ENCODE measurements at regions not wholly inside any gene's neighbourhood (a gene's known extent, or its start where the extent isn't known, plus 50 kb on each side); places are given as distances from the start of the nearest gene placed in this dataset.

DNA sequence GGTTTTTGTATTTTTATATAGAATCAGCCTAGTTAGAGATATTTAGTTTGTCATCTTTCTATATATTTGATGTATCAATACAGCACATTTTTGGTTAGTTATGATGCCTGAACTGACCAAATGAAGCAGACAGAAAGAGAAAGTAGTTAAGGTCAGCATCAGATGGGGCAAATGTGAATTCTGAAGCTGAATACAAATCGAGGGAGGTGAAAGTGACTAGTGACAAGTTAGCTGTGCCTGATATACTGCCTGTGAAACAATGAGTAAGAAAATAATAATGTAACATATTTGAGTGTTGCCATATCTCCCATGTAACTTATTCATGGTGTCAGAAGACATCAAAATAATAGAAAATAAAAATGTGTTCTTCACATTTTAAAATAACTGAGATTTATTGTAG, 680.3 kb upstream of the SEMA6D start:
- no peaks in the 10 kb centered on the region for H3K9me3 ChIP-seq (ENCODE audit: control extremely low read depth in 1 of 3, control insufficient read depth in 2 of 3, insufficient read depth in 1 of 3, low read length in 2 of 3)
- no peaks in the 10 kb centered on the region for H3K27me3 ChIP-seq (replicated peaks in 1 of 4; ENCODE audit: control extremely low read depth in 1 of 4, control insufficient read depth in 3 of 4, insufficient read depth in 4 of 4, low read length in 3 of 4)
- WGBS (ENCODE audit: insufficient coverage), result no CpG with 5 or more reads among the region's 1 CpG
- ChIA-PET CTCF (no interaction called here), POLR2A (no interaction called here)
- H2AFZ ChIP-seq (ENCODE audit: insufficient read depth, low read depth, low read length, poor library complexity, severe bottlenecking), result no peak overlapping the region
- TF ChIP-seq, protein P1, sequence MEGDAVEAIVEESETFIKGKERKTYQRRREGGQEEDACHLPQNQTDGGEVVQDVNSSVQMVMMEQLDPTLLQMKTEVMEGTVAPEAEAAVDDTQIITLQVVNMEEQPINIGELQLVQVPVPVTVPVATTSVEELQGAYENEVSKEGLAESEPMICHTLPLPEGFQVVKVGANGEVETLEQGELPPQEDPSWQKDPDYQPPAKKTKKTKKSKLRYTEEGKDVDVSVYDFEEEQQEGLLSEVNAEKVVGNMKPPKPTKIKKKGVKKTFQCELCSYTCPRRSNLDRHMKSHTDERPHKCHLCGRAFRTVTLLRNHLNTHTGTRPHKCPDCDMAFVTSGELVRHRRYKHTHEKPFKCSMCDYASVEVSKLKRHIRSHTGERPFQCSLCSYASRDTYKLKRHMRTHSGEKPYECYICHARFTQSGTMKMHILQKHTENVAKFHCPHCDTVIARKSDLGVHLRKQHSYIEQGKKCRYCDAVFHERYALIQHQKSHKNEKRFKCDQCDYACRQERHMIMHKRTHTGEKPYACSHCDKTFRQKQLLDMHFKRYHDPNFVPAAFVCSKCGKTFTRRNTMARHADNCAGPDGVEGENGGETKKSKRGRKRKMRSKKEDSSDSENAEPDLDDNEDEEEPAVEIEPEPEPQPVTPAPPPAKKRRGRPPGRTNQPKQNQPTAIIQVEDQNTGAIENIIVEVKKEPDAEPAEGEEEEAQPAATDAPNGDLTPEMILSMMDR (IDR thresholded peaks at IDR 0.05), result no peak
- TF ChIP-seq EZH2 (IDR thresholded peaks at IDR 0.05; ENCODE audit: borderline replicate concordance, insufficient read depth, low read depth, low read length, poor library complexity, severe bottlenecking), result no peak
- no peaks in the 10 kb centered on the region for H3K9me3 Mint-ChIP-seq (ENCODE audit: insufficient read depth)
- no peaks in the 10 kb centered on the region for H4K20me1 ChIP-seq (ENCODE audit: control insufficient read depth, insufficient read depth, low read length, poor library complexity, severe bottlenecking)
- ATAC-seq (ENCODE audit: low read depth) (no peak), DNase-seq (no peak)
- H3K4me3 Mint-ChIP-seq, result no peak overlapping the region
- no peak overlapping the region for H3K27ac Mint-ChIP-seq
- intact Hi-C loops (cut with micrococcal nuclease), result no loop called here
- no peak overlapping the region for H3K9ac ChIP-seq (ENCODE audit: low read length)
- no peak overlapping the region for H3K4me3 ChIP-seq (ENCODE audit: control extremely low read depth in 1 of 5, extremely low read depth in 1 of 5, insufficient read depth in 1 of 5, low read depth in 2 of 5, low read length in 4 of 5)
- no peaks in the 10 kb centered on the region for H3K4me1 Mint-ChIP-seq
- no peaks in the 10 kb centered on the region for H3K4me1 ChIP-seq (ENCODE audit: control insufficient read depth in 2 of 2, insufficient read depth in 2 of 2, low read length in 2 of 2)
- H3K36me3 ChIP-seq (replicated peaks in 1 of 2; ENCODE audit: control extremely low read depth in 1 of 2, control insufficient read depth in 1 of 2, extremely low read depth in 1 of 2, insufficient read depth in 2 of 2, low read length in 1 of 2), result no peaks in the 10 kb centered on the region
- no peak overlapping the region for H3K4me2 ChIP-seq (replicated peaks; ENCODE audit: low read depth, low read length, poor library complexity, severe bottlenecking)
- no peak overlapping the region for H3K27ac ChIP-seq (ENCODE audit: low read length in 2 of 2)
- no peaks in the 10 kb centered on the region for H3K79me2 ChIP-seq (ENCODE audit: control insufficient read depth, insufficient read depth, low read length)
- H3K27me3 Mint-ChIP-seq, result no peaks in the 10 kb centered on the region

DNA sequence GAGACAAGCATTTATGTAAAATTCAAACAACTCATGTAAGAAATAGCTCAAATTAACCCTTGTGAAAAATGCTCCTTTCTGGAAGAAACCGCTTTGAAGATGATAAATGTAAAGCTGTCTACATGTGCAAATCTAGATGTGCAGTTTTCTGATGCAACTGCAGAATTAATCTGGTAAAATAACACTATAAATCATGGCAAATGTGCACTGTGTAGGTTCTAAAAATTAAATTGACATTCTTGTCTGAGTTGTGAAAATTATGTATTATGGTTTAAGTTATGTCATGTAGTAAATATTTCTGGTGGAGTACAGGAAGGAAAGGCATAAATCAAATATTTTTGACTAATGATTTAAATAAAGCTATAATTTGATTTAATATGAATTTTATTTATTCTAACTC, 678.1 kb upstream of the SEMA6D start:
- TF ChIP-seq, protein P1 (IDR thresholded peaks at IDR 0.05), result no peak
- no peak for TF ChIP-seq EZH2 (IDR thresholded peaks at IDR 0.05; ENCODE audit: borderline replicate concordance, insufficient read depth, low read depth, low read length, poor library complexity, severe bottlenecking)
- H3K9me3 Mint-ChIP-seq (ENCODE audit: insufficient read depth), result no peaks in the 10 kb centered on the region
- Histone ChIP-seq H3K79me2 (ENCODE audit: control insufficient read depth, insufficient read depth, low read length) (no peaks in the 10 kb centered on the region), H3K4me2 (replicated peaks; ENCODE audit: low read depth, low read length, poor library complexity, severe bottlenecking) (no peak overlapping the region), H3K27ac (ENCODE audit: low read length in 2 of 2) (no peak overlapping the region), H3K4me3 (ENCODE audit: control extremely low read depth in 1 of 5, extremely low read depth in 1 of 5, insufficient read depth in 1 of 5, low read depth in 2 of 5, low read length in 4 of 5) (no peak overlapping the region), H4K20me1 (ENCODE audit: control insufficient read depth, insufficient read depth, low read length, poor library complexity, severe bottlenecking) (no peaks in the 10 kb centered on the region), H3K9ac (ENCODE audit: low read length) (no peak overlapping the region), H2AFZ (ENCODE audit: insufficient read depth, low read depth, low read length, poor library complexity, severe bottlenecking) (no peak overlapping the region), H3K36me3 (replicated peaks in 1 of 2; ENCODE audit: control extremely low read depth in 1 of 2, control insufficient read depth in 1 of 2, extremely low read depth in 1 of 2, insufficient read depth in 2 of 2, low read length in 1 of 2) (no peaks in the 10 kb centered on the region), H3K4me1 (ENCODE audit: control insufficient read depth in 2 of 2, insufficient read depth in 2 of 2, low read length in 2 of 2) (no peaks in the 10 kb centered on the region), H3K9me3 (ENCODE audit: control extremely low read depth in 1 of 3, control insufficient read depth in 2 of 3, insufficient read depth in 1 of 3, low read length in 2 of 3) (no peaks in the 10 kb centered on the region), H3K27me3 (replicated peaks in 1 of 4; ENCODE audit: control extremely low read depth in 1 of 4, control insufficient read depth in 3 of 4, insufficient read depth in 4 of 4, low read length in 3 of 4) (no peaks in the 10 kb centered on the region)
- no CpG with 5 or more reads among the region's 1 CpG for WGBS (ENCODE audit: insufficient coverage)
- no peaks in the 10 kb centered on the region for H3K4me1 Mint-ChIP-seq
- intact Hi-C loops (cut with micrococcal nuclease), result no loop called here
- ChIA-PET CTCF (no interaction called here), POLR2A (no interaction called here)
- DNase-seq (no peak), ATAC-seq (ENCODE audit: low read depth) (no peak)
- no peaks in the 10 kb centered on the region for H3K27me3 Mint-ChIP-seq
- no peak overlapping the region for H3K4me3 Mint-ChIP-seq
- no peak overlapping the region for H3K27ac Mint-ChIP-seq

Measured in B cell (primary cell).